ENCODE measurements at regions not wholly inside any gene's neighbourhood (a gene's known extent, or its start where the extent isn't known, plus 50 kb on each side); places are given as distances from the start of the nearest gene placed in this dataset.
"Not testable (repeated sequence)": the region's sequence is repeated elsewhere in the genome, so short reads cannot be mapped to it uniquely, and the experiment has no call there.

- DNase-seq: no peak
- H3K4me3 Mint-ChIP-seq: no peak overlapping the region
- H3K9me3 Mint-ChIP-seq: no peaks in the 10 kb centered on the region
- H3K27ac Mint-ChIP-seq: no peak overlapping the region
- H3K27me3 Mint-ChIP-seq: peaks cover 3% of the 10 kb centered on the region
- no peaks in the 10 kb centered on the region for H3K4me1 Mint-ChIP-seq
- no peaks in the 10 kb centered on the region for H3K36me3 Mint-ChIP-seq
Observed at GRCh38 chr7:46291050-46291438, 370.0 kb upstream of the IGFBP3 start.

- no peak for DNase-seq
- Mint-ChIP-seq H3K9me3 (no peaks in the 10 kb centered on the region), H3K4me1 (no peaks in the 10 kb centered on the region), H3K27me3 (peaks cover 3% of the 10 kb centered on the region), H3K4me3 (no peak overlapping the region), H3K36me3 (no peaks in the 10 kb centered on the region), H3K27ac (no peak overlapping the region)
Observed at GRCh38 chr7:46290374-46291049, 369.4 kb upstream of the IGFBP3 start.

GRCh38 chr7:46288861-46289260 is 367.8 kb upstream of the IGFBP3 start:
- peaks cover 3% of the 10 kb centered on the region for H3K27me3 Mint-ChIP-seq

GRCh38 chr7:46288010-46288409 is 366.9 kb upstream of the IGFBP3 start:
- Mint-ChIP-seq H3K9me3 (no peaks in the 10 kb centered on the region), H3K27me3 (peaks cover 3% of the 10 kb centered on the region), H3K27ac (no peak overlapping the region), H3K36me3 (no peaks in the 10 kb centered on the region), H3K4me1 (no peaks in the 10 kb centered on the region), H3K4me3 (no peak overlapping the region)
- DNase-seq: no peak

More at GRCh38 chr7:46288861-46289260, 367.8 kb upstream of the IGFBP3 start:
- Mint-ChIP-seq H3K4me3 (no peak overlapping the region), H3K9me3 (no peaks in the 10 kb centered on the region), H3K4me1 (no peaks in the 10 kb centered on the region), H3K27ac (no peak overlapping the region), H3K36me3 (no peaks in the 10 kb centered on the region)
- no peak for DNase-seq

GRCh38 chr7:46286957-46287356 is 365.9 kb upstream of the IGFBP3 start:
- no peak overlapping the region for H3K27ac Mint-ChIP-seq
- H3K27me3 Mint-ChIP-seq: no peaks in the 10 kb centered on the region
- no peak for DNase-seq
- no peaks in the 10 kb centered on the region for H3K4me1 Mint-ChIP-seq
- H3K4me3 Mint-ChIP-seq: no peak overlapping the region
- no peaks in the 10 kb centered on the region for H3K36me3 Mint-ChIP-seq
- no peaks in the 10 kb centered on the region for H3K9me3 Mint-ChIP-seq

- no peaks in the 10 kb centered on the region for H3K4me1 Mint-ChIP-seq
- no peaks in the 10 kb centered on the region for H3K27me3 Mint-ChIP-seq
- no peak overlapping the region for H3K4me3 Mint-ChIP-seq
- no peak for DNase-seq
- no peak overlapping the region for H3K27ac Mint-ChIP-seq
- H3K9me3 Mint-ChIP-seq: no peaks in the 10 kb centered on the region
- H3K36me3 Mint-ChIP-seq: no peaks in the 10 kb centered on the region
Observed at GRCh38 chr7:46286356-46286755, 365.3 kb upstream of the IGFBP3 start.

GRCh38 chr7:46285878-46286277 is 364.8 kb upstream of the IGFBP3 start:
- Mint-ChIP-seq H3K27ac (no peak overlapping the region), H3K36me3 (no peaks in the 10 kb centered on the region), H3K4me1 (no peaks in the 10 kb centered on the region), H3K4me3 (no peak overlapping the region), H3K27me3 (no peaks in the 10 kb centered on the region), H3K9me3 (no peaks in the 10 kb centered on the region)
- no peak for DNase-seq

- Mint-ChIP-seq H3K4me1 (no peaks in the 10 kb centered on the region), H3K9me3 (no peaks in the 10 kb centered on the region), H3K36me3 (no peaks in the 10 kb centered on the region), H3K27ac (no peak overlapping the region), H3K4me3 (no peak overlapping the region), H3K27me3 (no peaks in the 10 kb centered on the region)
- no peak for DNase-seq
Observed at GRCh38 chr7:46283852-46284251, 362.8 kb upstream of the IGFBP3 start.

GRCh38 chr7:46282155-46282554 is 361.1 kb upstream of the IGFBP3 start:
- no peak for DNase-seq
- Mint-ChIP-seq H3K4me1 (no peaks in the 10 kb centered on the region), H3K36me3 (no peaks in the 10 kb centered on the region), H3K27me3 (no peaks in the 10 kb centered on the region), H3K27ac (no peak overlapping the region), H3K4me3 (no peak overlapping the region), H3K9me3 (peaks cover 3% of the 10 kb centered on the region)

- no peaks in the 10 kb centered on the region for H3K4me1 Mint-ChIP-seq
- no peaks in the 10 kb centered on the region for H3K27me3 Mint-ChIP-seq
- peaks cover 3% of the 10 kb centered on the region for H3K9me3 Mint-ChIP-seq
- H3K4me3 Mint-ChIP-seq: no peak overlapping the region
- H3K36me3 Mint-ChIP-seq: no peaks in the 10 kb centered on the region
- DNase-seq: no peak
- no peak overlapping the region for H3K27ac Mint-ChIP-seq
Observed at GRCh38 chr7:46281071-46281470, 360.0 kb upstream of the IGFBP3 start.

- H3K27me3 Mint-ChIP-seq: no peaks in the 10 kb centered on the region
- no peaks in the 10 kb centered on the region for H3K36me3 Mint-ChIP-seq
- H3K27ac Mint-ChIP-seq: no peak overlapping the region
- H3K4me1 Mint-ChIP-seq: no peaks in the 10 kb centered on the region
- H3K9me3 Mint-ChIP-seq: peaks cover 3% of the 10 kb centered on the region
- no peak overlapping the region for H3K4me3 Mint-ChIP-seq
- DNase-seq: no peak
Observed at GRCh38 chr7:46279290-46279689, 358.2 kb upstream of the IGFBP3 start.

GRCh38 chr7:46264646-46265045 is 343.6 kb upstream of the IGFBP3 start:
- no peaks in the 10 kb centered on the region for H3K27me3 Mint-ChIP-seq
- no peaks in the 10 kb centered on the region for H3K4me1 Mint-ChIP-seq
- H3K9me3 Mint-ChIP-seq: peaks cover 23% of the 10 kb centered on the region
- DNase-seq: no peak
- H3K36me3 Mint-ChIP-seq: no peaks in the 10 kb centered on the region
- no peak overlapping the region for H3K4me3 Mint-ChIP-seq
- H3K27ac Mint-ChIP-seq: no peak overlapping the region

- H3K27me3 Mint-ChIP-seq, H3K27ac Mint-ChIP-seq, H3K4me1 Mint-ChIP-seq, DNase-seq, H3K4me3 Mint-ChIP-seq, H3K36me3 Mint-ChIP-seq: not testable (repeated sequence)
- peaks cover 23% of the 10 kb centered on the region for H3K9me3 Mint-ChIP-seq
Observed at GRCh38 chr7:46261638-46262037, 340.6 kb upstream of the IGFBP3 start.

GRCh38 chr7:46259947-46260346 is 338.9 kb upstream of the IGFBP3 start:
- peaks cover 23% of the 10 kb centered on the region for H3K9me3 Mint-ChIP-seq
- H3K36me3 Mint-ChIP-seq: no peaks in the 10 kb centered on the region
- no peaks in the 10 kb centered on the region for H3K4me1 Mint-ChIP-seq
- H3K27ac Mint-ChIP-seq: no peak overlapping the region
- H3K27me3 Mint-ChIP-seq: no peaks in the 10 kb centered on the region
- H3K4me3 Mint-ChIP-seq: no peak overlapping the region
- no peak for DNase-seq

GRCh38 chr7:46257761-46258448 is 336.8 kb upstream of the IGFBP3 start:
- Mint-ChIP-seq H3K4me1 (no peaks in the 10 kb centered on the region), H3K27ac (no peak overlapping the region), H3K36me3 (no peaks in the 10 kb centered on the region), H3K27me3 (no peaks in the 10 kb centered on the region), H3K9me3 (peaks cover 21% of the 10 kb centered on the region), H3K4me3 (no peak overlapping the region)
- no peak for DNase-seq
